HG03457 (cell line): ENCODE measurements at regions not wholly inside any gene's neighbourhood (a gene's known extent, or its start where the extent isn't known, plus 50 kb on each side); places are given as distances from the start of the nearest gene placed in this dataset.
"Not testable (repeated sequence)": the region's sequence is repeated elsewhere in the genome, so short reads cannot be mapped to it uniquely, and the experiment has no call there.

ENCODE experiments used
- ATAC-seq: cut with Tn5 transposase; IDR thresholded peaks from one replicate; pipeline ENCODE4 v1.9.1; 2021; ENCODE audit warnings: moderate number of reproducible peaks; ENCODE audit not compliant: unreplicated experiment

- not testable (repeated sequence) for ATAC-seq
Observed at GRCh38 chr12:76292891-76293290, 55.3 kb downstream of the BBS10 start.

- ATAC-seq, result not testable (repeated sequence)
Observed at GRCh38 chr12:76292305-76292704, 55.9 kb downstream of the BBS10 start.

DNA sequence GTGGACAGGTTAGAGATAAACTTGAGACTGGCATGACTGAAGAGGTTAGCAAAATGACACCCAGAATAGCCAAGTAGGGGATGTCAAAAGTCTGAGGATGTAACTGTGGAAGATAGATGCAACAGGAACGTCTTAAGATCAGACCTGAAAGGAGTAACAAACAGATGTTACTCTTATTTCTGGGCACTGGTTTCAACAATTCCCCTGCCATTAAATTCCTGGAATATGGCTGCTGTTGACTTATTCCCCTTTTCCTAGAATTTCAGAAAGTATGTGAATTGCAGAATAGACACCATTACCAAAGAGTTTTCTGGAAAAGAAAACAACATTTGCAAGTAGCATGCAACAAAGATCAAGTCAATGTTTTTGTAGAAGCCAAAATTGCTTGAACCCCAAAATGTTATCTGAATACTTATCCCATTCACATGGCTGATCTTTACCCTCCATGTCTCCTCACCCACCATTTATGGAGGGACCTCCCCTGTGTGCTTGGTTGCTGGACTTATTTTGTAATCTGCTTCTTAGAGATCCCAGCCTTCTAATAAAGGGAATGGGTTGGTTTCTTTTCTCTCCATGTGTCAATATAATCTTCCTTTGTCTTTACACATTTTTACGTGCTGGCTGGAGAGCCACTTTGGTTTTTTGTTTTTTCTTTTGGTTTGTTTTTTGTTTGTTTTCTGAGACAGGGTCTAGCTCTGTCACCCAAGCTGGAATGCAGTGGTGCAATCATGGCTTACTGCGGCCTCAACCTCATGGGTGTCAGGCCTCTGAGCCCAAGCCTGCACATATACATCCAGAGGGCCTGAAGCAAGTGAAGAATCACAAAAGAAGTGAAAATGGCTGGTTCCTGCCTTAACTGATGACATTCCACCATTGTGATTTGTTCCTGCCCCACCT is 57.0 kb downstream of the BBS10 start:
- no peak for ATAC-seq

DNA sequence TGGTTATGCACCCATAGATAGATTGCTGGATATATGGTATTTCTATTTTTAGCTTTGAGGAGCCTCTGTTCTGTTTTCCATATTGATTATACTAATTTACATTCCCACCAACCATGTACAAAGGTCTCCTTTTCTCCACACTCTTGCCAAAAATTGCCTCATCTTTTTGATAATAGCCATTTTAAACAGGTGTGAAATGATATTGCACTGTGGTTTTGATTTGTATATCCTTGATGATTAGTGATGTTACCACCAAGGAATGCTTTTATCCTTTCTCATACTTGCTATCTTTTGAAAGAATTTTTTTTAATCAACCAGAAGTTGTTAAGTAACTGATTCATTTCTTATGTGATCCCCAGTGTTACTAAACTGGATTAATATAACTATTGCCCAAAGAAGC is 60.0 kb downstream of the BBS10 start:
- ATAC-seq, result no peak

DNA sequence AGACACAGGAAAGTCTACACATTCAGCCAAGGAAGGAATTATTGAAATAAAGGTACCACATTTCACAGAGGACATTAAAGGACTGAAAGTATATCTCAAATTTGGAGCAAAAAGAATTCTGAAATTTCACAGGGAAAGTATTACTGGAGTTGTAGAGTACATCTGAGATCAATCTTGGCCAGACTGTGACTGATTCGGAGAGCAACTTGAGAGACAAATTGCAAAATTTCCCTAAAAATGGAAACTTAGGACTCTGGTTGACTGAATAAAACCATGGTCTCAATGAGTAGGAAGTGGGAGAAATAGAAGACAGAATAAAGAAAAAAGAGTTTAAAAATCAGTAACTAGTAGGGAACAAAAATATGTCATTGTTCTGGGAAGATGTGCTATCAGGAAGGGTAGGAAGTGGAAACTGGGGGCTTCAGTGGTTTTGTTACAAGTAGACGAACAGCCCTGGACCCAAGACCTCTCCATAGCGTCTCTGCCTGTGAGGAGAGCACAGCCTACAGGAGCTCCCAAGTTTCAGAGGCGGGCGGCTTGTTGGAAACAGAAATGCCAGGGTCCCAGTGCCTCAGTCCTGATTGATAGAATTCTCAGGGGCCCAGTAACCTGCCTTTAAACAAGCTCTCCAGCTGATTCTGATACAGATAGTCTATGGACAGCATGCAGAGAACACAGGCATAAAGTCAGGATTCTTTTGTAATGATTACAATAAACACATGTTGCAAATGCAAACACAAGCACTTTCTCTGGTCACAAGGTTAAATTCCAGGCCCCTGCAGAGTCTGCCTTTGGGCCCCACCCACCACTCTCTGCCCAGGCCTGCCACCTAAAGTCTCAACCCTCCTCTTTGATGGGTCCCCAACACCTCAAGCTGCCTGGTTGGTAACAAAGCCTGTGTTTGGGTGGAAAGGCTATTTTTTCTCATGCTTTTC is 63.1 kb downstream of the BBS10 start:
- no peak for ATAC-seq

DNA sequence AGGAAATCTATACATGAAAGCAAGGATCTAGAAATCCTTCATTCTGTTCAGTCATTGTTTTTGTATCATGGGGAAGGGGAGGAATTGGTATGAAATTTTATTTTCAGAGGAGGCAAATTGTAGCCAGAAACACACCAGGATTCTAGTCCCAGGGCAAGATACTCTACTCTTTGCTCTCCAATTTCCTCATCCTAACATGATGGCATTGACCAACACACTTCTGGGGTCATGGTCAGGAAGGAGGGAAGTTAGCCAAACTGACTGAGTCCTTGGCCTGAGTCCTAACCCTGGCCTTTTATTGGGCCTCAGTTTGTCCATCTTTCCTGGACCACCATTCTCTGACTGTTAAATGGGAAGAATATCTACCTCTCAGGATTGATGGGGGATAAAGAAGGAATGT is 65.5 kb downstream of the BBS10 start:
- ATAC-seq, result no peak

DNA sequence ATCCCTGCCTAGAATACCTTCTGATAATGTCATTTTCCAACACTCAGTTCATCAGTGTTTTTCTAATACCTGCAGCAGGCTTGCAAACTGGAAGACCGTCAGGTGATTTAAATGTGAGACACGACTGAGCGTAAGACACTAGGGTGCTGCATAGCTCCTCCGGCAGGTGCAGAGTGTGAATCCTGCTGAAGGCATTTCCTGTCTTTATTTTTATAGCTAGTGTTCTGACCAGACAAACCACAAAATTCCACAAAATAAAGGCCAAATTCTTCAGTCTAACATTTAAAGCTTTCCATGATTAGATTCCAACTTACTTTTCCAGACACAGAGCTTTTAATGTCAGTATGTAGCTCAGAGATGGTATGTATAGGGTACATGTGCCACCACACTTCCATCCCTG is 70.7 kb downstream of the BBS10 start:
- no peak for ATAC-seq

- no peak for ATAC-seq
Observed at GRCh38 chr12:76276499-76277151, 71.6 kb downstream of the BBS10 start.

GRCh38 chr12:76275511-76276093 is 72.6 kb downstream of the BBS10 start:
- no peak for ATAC-seq

GRCh38 chr12:76274420-76275083 is 73.7 kb downstream of the BBS10 start:
- ATAC-seq, result no peak

GRCh38 chr12:76272287-76272686 is 75.9 kb downstream of the BBS10 start:
- ATAC-seq, result no peak

DNA sequence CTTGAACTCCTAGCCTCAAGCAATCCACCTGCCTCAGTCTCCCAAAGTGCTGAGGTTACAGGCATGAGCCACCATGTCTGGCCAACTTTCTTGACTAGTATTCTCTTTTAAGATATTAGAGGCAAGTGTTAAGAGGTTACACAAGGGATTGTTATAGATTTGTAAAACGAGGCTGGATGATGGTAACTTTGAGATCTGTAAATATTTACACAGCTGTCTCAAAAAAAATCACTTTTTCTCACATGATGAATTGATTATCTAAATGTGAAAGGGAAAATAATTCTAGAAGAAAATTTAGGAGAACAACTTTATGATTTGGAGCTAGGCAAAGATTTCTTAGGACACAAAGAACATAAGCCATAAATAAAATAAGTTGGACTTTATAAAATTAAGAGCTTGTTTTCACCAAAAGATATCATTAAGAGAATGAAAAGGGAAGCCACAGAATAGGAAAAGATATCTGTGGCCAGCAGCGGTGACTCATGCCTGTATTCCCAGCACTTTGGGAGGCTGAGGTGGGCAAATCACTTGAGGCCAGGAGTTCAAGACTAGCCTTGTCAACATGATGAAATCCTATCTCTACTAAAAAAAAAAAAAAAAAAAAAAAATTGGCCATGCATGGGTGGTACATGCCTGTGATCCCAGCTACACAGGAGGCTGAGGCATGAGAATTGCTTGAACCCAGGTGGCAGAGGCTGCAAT is 77.4 kb downstream of the BBS10 start:
- no peak for ATAC-seq

DNA sequence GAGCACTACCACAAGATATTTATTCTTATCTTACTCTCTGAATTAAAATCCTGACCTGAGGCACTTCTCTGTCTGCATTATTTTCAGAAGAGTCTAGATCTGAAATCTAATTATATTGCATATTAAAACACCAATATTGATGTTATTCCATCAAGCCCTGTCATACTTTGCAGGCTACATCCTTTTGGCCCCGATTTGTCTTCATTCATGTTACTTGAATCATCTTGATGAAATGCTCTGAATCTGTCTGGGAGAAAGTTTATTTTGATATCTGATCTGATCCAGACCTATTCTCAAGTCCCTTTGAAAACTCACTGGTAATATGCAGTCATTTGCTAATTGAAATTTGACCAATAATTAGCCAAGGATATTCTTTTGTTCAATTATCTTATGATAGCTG is 79.9 kb downstream of the BBS10 start:
- no peak for ATAC-seq

- ATAC-seq, result no peak
Observed at GRCh38 chr12:76266797-76267196, 81.4 kb downstream of the BBS10 start.

DNA sequence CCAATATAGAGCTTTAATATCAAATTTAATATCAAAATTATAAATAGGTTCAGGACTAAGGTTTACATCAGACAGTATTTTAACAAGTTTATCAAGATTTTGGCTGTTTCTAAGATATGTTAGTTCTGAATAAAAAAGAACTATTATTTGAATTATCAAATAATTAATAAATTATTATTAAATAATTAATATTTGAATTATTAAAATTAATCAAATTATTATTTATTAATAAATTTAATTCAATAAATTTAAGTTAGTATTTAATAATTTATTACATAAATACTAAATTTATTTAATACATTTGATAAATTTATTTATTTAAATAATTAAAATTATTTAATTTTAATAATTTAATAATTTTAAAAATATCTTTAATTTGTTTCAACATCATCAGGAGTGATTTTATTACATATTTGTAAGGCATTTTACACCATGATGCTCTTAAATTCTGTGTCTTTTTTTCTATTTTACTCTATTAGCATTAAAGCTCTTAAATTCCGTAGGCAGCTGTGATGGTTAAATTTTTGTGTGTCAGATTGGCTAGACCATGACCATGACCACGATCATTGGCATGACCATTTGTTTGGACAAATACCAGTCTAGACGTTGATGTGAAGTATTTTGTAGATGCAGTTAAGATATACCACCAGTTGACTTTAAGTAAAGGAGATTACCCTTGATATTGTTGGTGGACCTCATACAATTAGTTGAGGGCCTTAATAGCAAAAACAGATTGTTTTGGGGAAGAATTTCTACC is 82.6 kb downstream of the BBS10 start:
- no peak for ATAC-seq

DNA sequence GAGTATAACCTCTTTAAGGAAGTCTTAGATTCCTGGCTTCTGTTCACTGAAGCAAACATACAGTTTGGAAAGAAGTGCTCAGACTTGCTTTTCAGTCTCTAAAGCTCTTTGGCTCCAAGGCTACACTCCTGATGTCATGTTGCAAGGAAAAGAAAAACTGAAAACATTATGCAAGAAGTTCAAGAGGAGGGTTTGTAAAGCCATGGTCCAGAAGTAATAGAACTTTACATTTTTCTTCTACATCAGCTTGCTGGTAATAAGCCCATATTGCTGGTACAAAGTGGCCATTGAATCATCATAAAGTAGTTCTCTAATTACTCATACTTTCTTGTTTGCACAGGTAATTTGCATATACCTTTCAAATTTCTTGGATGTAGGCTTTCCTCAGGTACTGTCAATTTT is 83.6 kb downstream of the BBS10 start:
- ATAC-seq, result no peak

DNA sequence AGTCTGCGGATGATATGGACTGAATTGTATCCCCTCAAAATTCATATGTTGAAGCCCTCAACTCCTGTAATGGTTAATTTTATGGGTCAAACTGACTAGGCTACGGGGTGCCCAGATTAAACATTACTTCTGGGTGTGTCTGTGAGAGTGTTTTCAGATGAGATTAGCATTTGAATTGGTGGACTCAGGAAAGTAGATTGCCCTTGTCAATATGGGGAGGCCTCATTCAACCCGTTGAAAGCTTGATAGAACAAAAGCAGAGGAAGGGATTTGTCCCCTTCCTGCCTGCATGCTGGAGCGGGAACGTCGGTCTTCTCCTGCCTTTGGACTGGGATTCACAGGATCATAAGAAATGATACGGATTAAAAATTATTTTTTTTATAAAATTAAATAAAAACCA is 84.5 kb downstream of the BBS10 start:
- ATAC-seq, result no peak

DNA sequence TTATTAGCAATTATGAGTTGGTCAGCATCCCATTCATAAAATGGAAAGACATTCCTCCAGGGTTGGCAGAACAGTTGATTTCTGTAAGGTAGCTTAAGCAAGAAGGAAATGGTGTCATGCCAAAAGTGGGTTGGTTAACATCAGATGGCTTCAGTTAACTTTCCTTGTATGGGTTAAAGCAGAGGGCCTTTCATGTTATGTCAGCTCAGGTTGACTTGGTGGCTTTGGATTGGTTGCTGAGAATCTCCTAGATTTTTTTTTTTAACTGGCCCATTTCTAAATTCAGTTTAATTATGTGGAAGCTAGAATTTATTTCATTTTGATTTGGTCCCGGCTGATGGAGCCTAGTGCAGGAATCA is 87.8 kb downstream of the BBS10 start:
- no peak for ATAC-seq
